ENCODE measurements at regions not wholly inside any gene's neighbourhood (a gene's known extent, or its start where the extent isn't known, plus 50 kb on each side); places are given as distances from the start of the nearest gene placed in this dataset.

GRCh38 chr3:40672861-40673260, 148.1 kb downstream of the ZNF621 start:
- CTCF ChIA-PET: no interaction called here
- no TSS peak for BruUV-seq (replicated peaks)
- no peak overlapping the region for H3K27ac Mint-ChIP-seq (ENCODE audit: unreplicated experiment)
- H3K4me1 Mint-ChIP-seq (ENCODE audit: low read depth, unreplicated experiment): no peaks in the 10 kb centered on the region
- no peak for TF ChIP-seq CTCF (IDR thresholded peaks at IDR 0.05; ENCODE audit: unreplicated experiment)
- no peak overlapping the region for H3K4me3 Mint-ChIP-seq (ENCODE audit: low read depth, unreplicated experiment)
- H3K27me3 Mint-ChIP-seq (ENCODE audit: unreplicated experiment): no peaks in the 10 kb centered on the region
- DNase-seq: no peak
- H3K9me3 Mint-ChIP-seq (ENCODE audit: low read depth, unreplicated experiment): no peaks in the 10 kb centered on the region
- intact Hi-C loops (cut with micrococcal nuclease; ENCODE audit: unreplicated experiment): no loop called here
- H3K36me3 Mint-ChIP-seq (ENCODE audit: insufficient read depth, unreplicated experiment): no peaks in the 10 kb centered on the region

GRCh38 chr3:40677321-40677720, 152.6 kb downstream of the ZNF621 start:
- Mint-ChIP-seq H3K27me3 (ENCODE audit: unreplicated experiment) (no peaks in the 10 kb centered on the region), H3K27ac (ENCODE audit: unreplicated experiment) (no peak overlapping the region), H3K36me3 (ENCODE audit: insufficient read depth, unreplicated experiment) (no peaks in the 10 kb centered on the region), H3K9me3 (ENCODE audit: low read depth, unreplicated experiment) (no peaks in the 10 kb centered on the region), H3K4me1 (ENCODE audit: low read depth, unreplicated experiment) (no peaks in the 10 kb centered on the region), H3K4me3 (ENCODE audit: low read depth, unreplicated experiment) (no peak overlapping the region)
- no peak for TF ChIP-seq CTCF (IDR thresholded peaks at IDR 0.05; ENCODE audit: unreplicated experiment)
- DNase-seq: no peak
- intact Hi-C loops (cut with micrococcal nuclease; ENCODE audit: unreplicated experiment): no loop called here
- CTCF ChIA-PET: no interaction called here
- no TSS peak for BruUV-seq (replicated peaks)

GRCh38 chr3:40677749-40678148, 153.0 kb downstream of the ZNF621 start:
- BruUV-seq (replicated peaks): no TSS peak
- H3K9me3 Mint-ChIP-seq (ENCODE audit: low read depth, unreplicated experiment): no peaks in the 10 kb centered on the region
- intact Hi-C loops (cut with micrococcal nuclease; ENCODE audit: unreplicated experiment): no loop called here
- CTCF ChIA-PET: no interaction called here
- no peaks in the 10 kb centered on the region for H3K36me3 Mint-ChIP-seq (ENCODE audit: insufficient read depth, unreplicated experiment)
- TF ChIP-seq CTCF (IDR thresholded peaks at IDR 0.05; ENCODE audit: unreplicated experiment): no peak
- no peak overlapping the region for H3K27ac Mint-ChIP-seq (ENCODE audit: unreplicated experiment)
- H3K4me1 Mint-ChIP-seq (ENCODE audit: low read depth, unreplicated experiment): no peaks in the 10 kb centered on the region
- H3K27me3 Mint-ChIP-seq (ENCODE audit: unreplicated experiment): no peaks in the 10 kb centered on the region
- DNase-seq: no peak
- H3K4me3 Mint-ChIP-seq (ENCODE audit: low read depth, unreplicated experiment): no peak overlapping the region

GRCh38 chr3:40679290-40679689, 154.5 kb downstream of the ZNF621 start:
- no peak for DNase-seq
- H3K4me3 Mint-ChIP-seq (ENCODE audit: low read depth, unreplicated experiment): no peak overlapping the region
- intact Hi-C loops (cut with micrococcal nuclease; ENCODE audit: unreplicated experiment): no loop called here
- no peaks in the 10 kb centered on the region for H3K4me1 Mint-ChIP-seq (ENCODE audit: low read depth, unreplicated experiment)
- no peaks in the 10 kb centered on the region for H3K36me3 Mint-ChIP-seq (ENCODE audit: insufficient read depth, unreplicated experiment)
- no peaks in the 10 kb centered on the region for H3K9me3 Mint-ChIP-seq (ENCODE audit: low read depth, unreplicated experiment)
- TF ChIP-seq CTCF (IDR thresholded peaks at IDR 0.05; ENCODE audit: unreplicated experiment): no peak
- BruUV-seq (replicated peaks): no TSS peak
- H3K27ac Mint-ChIP-seq (ENCODE audit: unreplicated experiment): no peak overlapping the region
- CTCF ChIA-PET: no interaction called here
- H3K27me3 Mint-ChIP-seq (ENCODE audit: unreplicated experiment): no peaks in the 10 kb centered on the region

Measured in Calu3 (cell line).